Thyroid gland (tissue), 4 donors: ENCODE measurements at regions not wholly inside any gene's neighbourhood (a gene's known extent, or its start where the extent isn't known, plus 50 kb on each side); places are given as distances from the start of the nearest gene placed in this dataset.

Experiments
- CTCF ChIP-seq, 6 experiments: fragments of 200-600 bp in 3 of 6; fragments of 450-650 bp in 3 of 6; sonication (generic) in 3 of 6; IDR thresholded peaks; one replicate each; pipeline ENCODE4 v1.5.1; 2016 to 2019; ENCODE audit warnings: antibody characterized with exemption in 6 of 6, mild to moderate bottlenecking in 2 of 6, inconsistent platforms in 1 of 6, moderate library complexity in 1 of 6
- POLR2A ChIP-seq, 2 donors: fragments of 450-650 bp; IDR thresholded peaks; one replicate each; pipeline ENCODE4 v1.6.1; 2017; ENCODE audit warnings: antibody characterized with exemption in 2 of 2, mild to moderate bottlenecking in 2 of 2, moderate library complexity in 1 of 2

GRCh38 chr17:71232801-71233559 lies 887.8 kb upstream of the SOX9 start:
- no peak for TF ChIP-seq CTCF (IDR thresholded peaks at IDR 0.05)
- no peak for TF ChIP-seq POLR2A (IDR thresholded peaks at IDR 0.05)
